Panc1 (cell line): ENCODE measurements at regions not wholly inside any gene's neighbourhood (a gene's known extent, or its start where the extent isn't known, plus 50 kb on each side); places are given as distances from the start of the nearest gene placed in this dataset.

Source experiments
- CTCF ChIP-seq: fragments of 450-650 bp; IDR thresholded peaks from 2 replicates; pipeline ENCODE4 v1.5.1; 2017; ENCODE audit warnings: mild to moderate bottlenecking
- POLR2AphosphoS5 ChIP-seq: IDR thresholded peaks from 2 replicates; pipeline ENCODE4 v1.6.1; 2012; ENCODE audit warnings: mild to moderate bottlenecking, low read depth, low read length, moderate library complexity

GRCh38 chr18:79629249-79629558 lies 50.4 kb upstream of the CTDP1 start:
- no peak for TF ChIP-seq CTCF
- no peak for TF ChIP-seq POLR2AphosphoS5
